Activated naive CD8-positive, alpha-beta T cell treated with anti-CD3 and anti-CD28 coated beads for 36 hours (primary cell): ENCODE measurements at regions not wholly inside any gene's neighbourhood (a gene's known extent, or its start where the extent isn't known, plus 50 kb on each side); places are given as distances from the start of the nearest gene placed in this dataset.

ENCODE experiments used
- DNase-seq: peaks from one replicate; pipeline ENCODE4 v3.0.0; 2021
- H3K27ac Mint-ChIP-seq: one replicate; pipeline ENCODE4 v1.8.0; 2022; ENCODE audit warnings: mild to moderate bottlenecking, moderate library complexity, mixed read lengths
- H3K27me3 Mint-ChIP-seq: one replicate; pipeline ENCODE4 v1.8.0; 2022; ENCODE audit warnings: mild to moderate bottlenecking, mixed read lengths
- H3K36me3 Mint-ChIP-seq: one replicate; pipeline ENCODE4 v1.8.0; 2021; ENCODE audit warnings: mild to moderate bottlenecking, mixed read lengths
- H3K4me1 Mint-ChIP-seq: one replicate; pipeline ENCODE4 v1.8.0; 2021; ENCODE audit warnings: mixed read lengths
- H3K4me3 Mint-ChIP-seq: one replicate; pipeline ENCODE4 v1.8.0; 2022; ENCODE audit warnings: mild to moderate bottlenecking, moderate library complexity, mixed read lengths
- H3K9me3 Mint-ChIP-seq: one replicate; pipeline ENCODE4 v1.8.0; 2022; ENCODE audit warnings: mixed read lengths

DNA sequence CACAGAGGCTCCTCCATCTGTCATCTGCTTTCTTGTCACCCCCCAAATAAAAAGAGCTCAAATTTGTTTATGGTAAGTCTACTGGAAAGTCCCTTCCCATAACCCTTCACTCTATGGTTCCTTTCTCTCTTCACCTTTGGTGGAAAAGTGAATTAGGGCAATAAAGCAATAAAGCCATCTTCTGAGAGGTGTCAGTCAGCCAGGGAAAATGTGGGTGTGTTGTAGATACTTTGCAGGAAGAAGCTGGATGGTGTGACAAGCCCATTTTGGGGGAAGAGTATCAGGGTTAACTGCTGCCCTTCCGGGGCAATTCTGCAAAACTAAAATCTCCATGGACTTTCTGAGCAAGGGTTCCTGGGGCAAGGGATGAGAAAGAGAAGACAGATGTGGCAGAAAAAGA is 197.9 kb downstream of the SH3BP4 start:
- Mint-ChIP-seq H3K27me3 (peaks cover 13% of the 10 kb centered on the region), H3K27ac (no peak overlapping the region), H3K9me3 (no peaks in the 10 kb centered on the region), H3K4me1 (no peaks in the 10 kb centered on the region), H3K4me3 (no peak overlapping the region), H3K36me3 (no peaks in the 10 kb centered on the region)
- no peak for DNase-seq

DNA sequence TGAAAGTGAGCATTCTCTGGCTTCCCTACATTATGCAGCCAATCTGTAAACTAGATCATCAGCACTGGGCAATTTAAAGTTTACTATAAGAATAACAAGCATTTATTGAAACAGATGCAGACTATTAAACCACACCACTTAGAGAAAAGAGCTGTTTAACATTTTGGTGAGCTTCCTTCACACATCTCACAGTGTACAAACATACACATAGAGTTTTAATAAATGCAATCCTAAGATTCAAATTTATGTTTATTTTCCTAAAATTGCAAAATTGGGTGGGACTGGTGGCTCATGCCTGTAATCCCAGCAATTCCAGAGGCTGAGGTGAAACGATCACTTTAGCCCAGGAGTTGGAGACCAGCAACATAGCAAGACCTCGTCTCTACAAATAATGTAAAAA is 199.3 kb downstream of the SH3BP4 start:
- Mint-ChIP-seq H3K4me3 (no peak overlapping the region), H3K36me3 (no peaks in the 10 kb centered on the region), H3K9me3 (no peaks in the 10 kb centered on the region), H3K4me1 (no peaks in the 10 kb centered on the region), H3K27me3 (peaks cover 11% of the 10 kb centered on the region), H3K27ac (no peak overlapping the region)
- DNase-seq = no peak

DNA sequence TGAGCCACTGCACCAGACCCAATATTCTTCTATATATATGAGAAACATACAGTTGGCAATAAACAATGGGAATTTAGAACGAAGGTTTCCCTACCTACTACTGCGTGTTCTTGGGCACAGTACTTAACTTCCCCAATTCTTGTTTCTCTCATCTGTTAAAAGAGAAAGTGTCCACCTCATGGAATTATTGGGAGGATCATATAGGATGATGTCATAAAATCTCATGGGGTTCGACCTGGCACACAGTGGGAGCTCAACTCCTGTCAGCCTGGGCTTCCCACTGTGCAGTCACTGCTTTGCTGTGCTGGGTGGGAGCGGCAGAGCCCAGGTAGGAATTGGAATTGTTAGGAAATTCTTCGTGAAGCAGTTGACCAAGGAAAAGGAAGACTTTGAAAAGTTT is 203.3 kb downstream of the SH3BP4 start:
- no peaks in the 10 kb centered on the region for H3K4me1 Mint-ChIP-seq
- no peak overlapping the region for H3K27ac Mint-ChIP-seq
- H3K9me3 Mint-ChIP-seq = no peaks in the 10 kb centered on the region
- H3K4me3 Mint-ChIP-seq = no peak overlapping the region
- H3K27me3 Mint-ChIP-seq = peaks cover 28% of the 10 kb centered on the region
- no peak for DNase-seq
- H3K36me3 Mint-ChIP-seq = no peaks in the 10 kb centered on the region

DNA sequence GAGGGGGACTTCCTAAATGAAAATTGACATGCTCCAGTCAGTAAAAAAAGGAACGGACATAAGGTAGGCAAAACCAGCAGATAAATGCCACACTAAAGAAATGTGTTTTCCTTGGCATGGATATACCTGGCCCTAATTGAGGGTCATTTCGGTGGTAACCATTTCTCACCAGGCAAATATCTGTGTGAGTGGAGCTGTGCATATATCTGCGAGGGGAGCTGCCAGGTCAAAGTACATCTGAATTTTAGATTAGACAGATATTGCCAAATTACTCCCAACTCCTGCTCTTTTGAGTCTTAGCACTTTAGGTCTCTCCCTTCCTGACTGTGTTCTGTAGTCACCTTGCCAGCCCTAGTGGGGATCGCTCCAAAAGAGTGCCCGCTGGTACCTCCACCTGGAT is 204.2 kb downstream of the SH3BP4 start:
- no peaks in the 10 kb centered on the region for H3K9me3 Mint-ChIP-seq
- no peaks in the 10 kb centered on the region for H3K36me3 Mint-ChIP-seq

DNA sequence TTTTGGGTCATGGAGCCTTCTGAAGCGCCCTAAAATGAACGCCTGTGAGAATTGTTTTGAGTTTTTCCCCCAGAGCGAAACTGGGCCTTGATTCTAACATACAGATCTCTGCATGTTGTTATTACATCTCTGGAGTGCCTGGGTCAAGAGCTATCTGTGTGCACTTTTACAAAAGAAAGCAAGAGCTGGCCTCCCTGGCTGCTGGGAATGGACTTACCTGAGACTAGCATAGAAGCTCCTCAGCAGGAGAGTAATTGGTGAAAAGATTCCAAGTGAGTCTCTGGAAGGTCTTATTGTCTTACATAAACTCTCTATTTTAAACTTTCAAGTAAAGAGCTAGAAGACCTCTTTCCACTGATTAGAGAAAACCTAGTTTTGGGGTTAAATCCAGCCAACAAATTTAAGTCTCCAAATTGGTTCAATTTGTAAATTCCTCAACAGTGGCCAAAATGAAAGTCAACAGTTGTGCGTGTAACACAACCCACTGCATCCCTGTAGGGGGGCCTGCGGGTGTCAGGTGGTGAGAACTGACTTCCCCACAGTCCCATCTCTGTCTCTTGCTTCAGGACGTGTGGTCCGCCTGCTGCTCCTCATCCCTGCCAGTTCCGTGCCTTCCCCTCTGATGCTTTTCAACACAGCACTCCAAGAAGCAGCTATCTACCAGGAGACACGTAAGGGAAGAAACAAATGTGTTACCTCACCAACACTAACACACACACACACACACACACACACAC is 206.1 kb downstream of the SH3BP4 start:
- no peak for DNase-seq
- Mint-ChIP-seq H3K4me3 (no peak overlapping the region), H3K27ac (no peak overlapping the region), H3K9me3 (no peaks in the 10 kb centered on the region), H3K27me3 (peaks cover 27% of the 10 kb centered on the region), H3K36me3 (no peaks in the 10 kb centered on the region), H3K4me1 (no peaks in the 10 kb centered on the region)

More for the DNA sequence above, 204.2 kb downstream of the SH3BP4 start:
- peaks cover 27% of the 10 kb centered on the region for H3K27me3 Mint-ChIP-seq
- DNase-seq = no peak
- H3K4me3 Mint-ChIP-seq = no peak overlapping the region
- H3K27ac Mint-ChIP-seq = no peak overlapping the region
- H3K4me1 Mint-ChIP-seq = no peaks in the 10 kb centered on the region

DNA sequence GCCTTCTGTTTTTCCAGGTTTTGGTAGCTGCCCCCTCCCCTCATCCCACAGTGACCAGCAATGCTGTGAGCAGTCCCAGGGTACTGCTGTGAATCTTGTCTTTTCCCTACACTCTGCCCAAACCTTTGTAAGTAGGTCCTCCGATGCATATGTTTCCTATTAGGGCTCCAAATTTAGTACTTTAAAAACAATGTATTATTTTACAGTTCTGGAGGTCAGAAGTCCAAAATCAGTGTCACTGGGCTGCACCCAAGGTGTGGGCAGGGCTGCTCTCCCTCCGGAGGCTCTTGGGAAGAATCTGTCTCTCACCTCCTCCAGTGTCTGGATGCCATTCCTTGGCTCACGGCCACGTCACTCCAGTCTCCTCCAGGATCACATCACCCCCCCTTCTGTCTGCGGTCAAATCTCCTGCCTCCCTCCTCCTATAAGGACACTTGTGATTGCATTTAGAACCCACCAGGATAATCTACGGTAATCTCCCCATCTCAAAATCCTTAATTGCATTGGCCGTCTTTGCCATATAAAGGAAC is 208.5 kb downstream of the SH3BP4 start:
- peaks cover 23% of the 10 kb centered on the region for H3K27me3 Mint-ChIP-seq
- H3K9me3 Mint-ChIP-seq = no peaks in the 10 kb centered on the region
- no peak overlapping the region for H3K4me3 Mint-ChIP-seq
- no peak overlapping the region for H3K27ac Mint-ChIP-seq
- H3K36me3 Mint-ChIP-seq = no peaks in the 10 kb centered on the region
- H3K4me1 Mint-ChIP-seq = no peaks in the 10 kb centered on the region
- no peak for DNase-seq

DNA sequence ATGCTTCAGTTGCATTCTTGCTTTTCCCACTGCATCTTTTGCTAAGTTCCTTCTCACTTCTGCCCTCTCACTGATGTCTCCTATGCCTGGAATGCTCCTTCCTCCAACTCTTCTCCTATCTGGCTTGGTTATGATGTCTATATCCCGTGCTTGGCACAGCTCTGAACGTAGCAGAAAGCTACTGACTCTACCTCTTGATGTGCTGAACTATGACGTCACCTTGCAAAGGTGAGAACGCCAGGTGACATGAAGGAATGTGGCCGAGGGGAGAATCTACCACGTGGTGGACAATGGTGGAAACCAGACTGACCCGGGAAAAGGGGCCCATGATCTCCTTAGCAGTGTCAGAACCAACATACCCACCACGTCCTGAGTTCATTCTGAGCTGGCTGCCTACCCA is 209.7 kb downstream of the SH3BP4 start:
- Mint-ChIP-seq H3K27me3 (peaks cover 25% of the 10 kb centered on the region), H3K4me3 (no peak overlapping the region), H3K36me3 (no peaks in the 10 kb centered on the region), H3K4me1 (no peaks in the 10 kb centered on the region), H3K27ac (no peak overlapping the region), H3K9me3 (no peaks in the 10 kb centered on the region)
- no peak for DNase-seq

DNA sequence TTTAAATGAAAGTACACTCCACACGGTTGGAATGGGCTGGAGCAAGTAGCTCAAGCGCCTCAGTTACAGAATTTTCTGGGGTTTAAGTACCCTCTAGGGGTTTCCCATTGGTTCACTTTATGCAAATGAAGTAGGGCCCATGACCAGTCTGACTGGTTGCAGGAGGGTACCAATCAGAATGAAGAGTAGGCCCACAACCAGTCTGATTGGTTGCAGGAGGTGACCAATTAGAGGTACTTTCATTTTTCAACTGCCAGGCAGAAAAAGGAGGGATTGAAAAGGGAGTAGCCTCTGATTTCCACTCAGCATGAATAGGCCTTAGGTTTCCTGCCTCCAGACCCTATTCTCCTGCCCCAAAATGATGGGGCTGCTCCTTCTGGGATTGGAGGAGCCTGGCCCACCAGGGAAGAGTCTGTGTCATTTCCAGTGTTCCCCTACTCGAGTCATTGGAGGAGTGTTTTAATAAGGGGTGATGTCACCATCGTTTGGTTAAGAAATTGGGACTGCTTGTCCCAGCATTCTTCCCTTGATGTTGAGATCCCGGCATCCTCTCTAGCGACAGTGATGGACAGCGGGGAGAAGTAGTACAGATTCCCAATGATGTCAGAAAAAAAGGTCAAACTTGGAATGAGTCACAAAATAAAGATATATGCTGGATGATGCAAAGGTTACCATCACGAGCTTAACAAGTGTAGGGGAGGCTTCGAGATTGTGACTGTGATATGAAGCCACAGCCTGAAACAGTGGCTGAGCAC is 210.4 kb downstream of the SH3BP4 start:
- H3K4me3 Mint-ChIP-seq = no peak overlapping the region
- DNase-seq = no peak
- no peaks in the 10 kb centered on the region for H3K9me3 Mint-ChIP-seq
- no peak overlapping the region for H3K27ac Mint-ChIP-seq
- H3K36me3 Mint-ChIP-seq = no peaks in the 10 kb centered on the region
- H3K27me3 Mint-ChIP-seq = peaks cover 19% of the 10 kb centered on the region
- H3K4me1 Mint-ChIP-seq = no peaks in the 10 kb centered on the region

DNA sequence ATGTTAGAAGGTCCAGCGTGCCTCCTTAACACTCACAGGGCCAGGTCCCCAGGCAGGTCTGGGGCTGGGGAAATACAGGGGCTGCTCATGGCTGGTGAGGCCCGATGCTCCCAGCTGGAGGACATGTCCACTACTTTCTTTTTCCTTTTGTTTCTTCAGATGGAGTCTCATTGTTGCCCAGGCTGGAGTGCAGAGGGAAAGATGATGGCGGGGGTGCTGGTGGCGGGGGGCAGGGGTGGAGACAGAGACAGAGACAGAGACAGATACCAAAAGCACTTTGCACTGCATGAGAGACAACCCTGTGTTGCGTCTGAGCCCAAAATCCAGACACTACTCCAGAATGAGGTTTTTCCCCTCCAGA is 211.0 kb downstream of the SH3BP4 start:
- Mint-ChIP-seq H3K27me3 (peaks cover 17% of the 10 kb centered on the region), H3K27ac (no peak overlapping the region), H3K4me1 (no peaks in the 10 kb centered on the region), H3K36me3 (no peaks in the 10 kb centered on the region), H3K4me3 (no peak overlapping the region), H3K9me3 (no peaks in the 10 kb centered on the region)
- no peak for DNase-seq

DNA sequence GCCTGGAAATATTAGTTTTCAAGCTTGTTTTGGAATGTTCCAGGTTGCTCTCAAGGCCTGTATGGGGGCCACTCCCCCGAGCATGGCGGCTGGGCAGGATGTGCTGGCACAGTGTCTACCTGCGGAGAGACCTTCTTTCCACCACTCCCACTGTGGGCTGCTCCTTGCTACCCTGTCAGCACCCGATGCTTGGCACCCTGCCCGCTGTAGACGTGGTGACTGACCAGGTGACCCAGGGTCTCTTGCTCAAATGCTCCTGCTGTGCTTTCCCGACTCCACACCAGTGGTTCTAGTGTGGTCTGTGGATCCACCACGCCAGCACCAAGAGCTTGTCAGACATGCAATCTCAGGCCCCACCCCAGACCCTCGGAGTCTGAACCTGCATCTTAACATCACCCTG is 213.3 kb downstream of the SH3BP4 start:
- Mint-ChIP-seq H3K36me3 (peaks cover 2% of the 10 kb centered on the region), H3K4me3 (no peak overlapping the region), H3K9me3 (no peaks in the 10 kb centered on the region), H3K4me1 (no peaks in the 10 kb centered on the region), H3K27ac (no peak overlapping the region), H3K27me3 (peaks cover 11% of the 10 kb centered on the region)
- no peak for DNase-seq

DNA sequence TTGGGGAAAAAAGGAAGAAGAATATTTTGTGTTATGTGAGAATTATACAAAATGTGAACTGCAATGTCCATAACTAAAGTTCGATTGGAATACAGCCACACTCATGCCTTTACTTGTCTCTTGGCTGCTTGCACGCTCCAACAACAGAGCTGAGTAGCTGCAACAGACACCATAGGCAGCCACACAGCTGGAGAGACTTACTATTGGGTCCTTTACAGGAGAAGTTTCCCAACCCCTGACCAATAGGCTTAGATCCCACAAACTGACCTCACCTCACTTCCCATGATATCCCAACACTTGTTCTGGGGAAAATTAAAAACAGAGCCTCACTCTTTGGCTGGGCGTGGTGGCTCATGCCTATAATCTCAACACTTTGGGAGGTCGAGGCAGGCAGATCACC is 213.8 kb downstream of the SH3BP4 start:
- Mint-ChIP-seq H3K27me3 (peaks cover 7% of the 10 kb centered on the region), H3K36me3 (peaks cover 2% of the 10 kb centered on the region), H3K27ac (no peak overlapping the region), H3K4me1 (no peaks in the 10 kb centered on the region), H3K4me3 (no peak overlapping the region), H3K9me3 (no peaks in the 10 kb centered on the region)
- no peak for DNase-seq

DNA sequence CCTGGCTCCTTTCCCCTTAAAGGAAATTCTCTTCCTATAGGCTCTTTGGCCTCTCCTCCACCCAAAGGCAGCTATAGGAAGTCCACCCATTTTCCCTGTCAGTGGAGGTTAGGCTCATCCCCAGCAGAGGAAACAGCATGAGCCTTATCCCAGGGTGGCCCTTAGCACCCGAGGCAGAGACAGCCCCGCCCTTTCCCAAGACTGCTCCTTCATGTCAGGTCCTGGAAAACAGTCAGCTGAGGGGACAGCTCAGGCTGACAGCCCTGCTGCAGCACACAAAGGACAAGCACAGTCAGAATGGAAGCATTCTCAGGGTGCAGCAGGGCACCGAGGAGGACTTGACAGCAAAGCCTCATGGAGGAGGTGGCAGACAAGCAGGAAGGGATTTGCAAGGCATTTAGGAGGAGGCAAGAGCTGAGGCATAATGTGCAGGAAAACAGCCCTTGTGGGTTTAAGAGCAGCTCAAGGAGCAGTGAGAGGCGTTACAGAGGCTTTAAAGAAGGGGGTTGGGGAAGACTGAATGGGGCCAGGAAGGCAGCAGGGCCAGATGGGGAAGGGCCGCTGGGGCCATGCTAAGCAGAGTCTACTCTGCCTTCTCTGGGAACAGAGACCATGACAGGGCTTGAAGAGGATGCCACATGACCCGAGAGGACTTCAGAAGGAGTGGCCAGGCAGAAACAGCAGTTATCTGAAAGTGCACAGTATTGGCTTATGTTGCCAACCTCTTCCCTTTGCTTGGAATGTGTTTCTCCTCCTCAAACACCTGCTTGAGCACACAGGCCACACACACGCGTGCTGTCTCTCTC is 216.6 kb downstream of the SH3BP4 start:
- no peak for DNase-seq
- Mint-ChIP-seq H3K27me3 (peaks cover 7% of the 10 kb centered on the region), H3K27ac (no peak overlapping the region), H3K9me3 (no peaks in the 10 kb centered on the region), H3K36me3 (peaks cover 2% of the 10 kb centered on the region), H3K4me3 (no peak overlapping the region), H3K4me1 (no peaks in the 10 kb centered on the region)

DNA sequence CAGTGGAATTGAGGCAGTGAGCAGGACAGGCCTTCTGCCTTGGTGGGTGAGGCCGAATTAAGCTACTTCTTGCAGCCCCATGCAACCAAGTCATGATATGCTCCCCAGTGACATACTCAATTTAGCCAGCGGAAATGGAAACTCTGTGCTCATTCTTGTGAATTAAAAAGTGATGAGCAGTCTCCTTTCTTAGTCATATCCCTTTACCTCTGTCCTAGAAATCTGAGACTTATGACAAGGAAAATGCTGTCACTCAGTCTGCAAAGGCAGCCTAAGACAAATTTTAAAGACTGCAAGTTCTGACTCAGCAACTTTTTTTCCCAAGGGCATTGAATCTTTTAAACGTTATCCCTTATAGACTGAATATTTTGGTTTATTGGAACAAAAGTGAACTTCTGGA is 218.2 kb downstream of the SH3BP4 start:
- DNase-seq = no peak
- H3K9me3 Mint-ChIP-seq = no peaks in the 10 kb centered on the region
- H3K4me3 Mint-ChIP-seq = no peak overlapping the region
- no peaks in the 10 kb centered on the region for H3K4me1 Mint-ChIP-seq
- H3K36me3 Mint-ChIP-seq = peaks cover 2% of the 10 kb centered on the region
- no peak overlapping the region for H3K27ac Mint-ChIP-seq
- H3K27me3 Mint-ChIP-seq = peaks cover 4% of the 10 kb centered on the region

DNA sequence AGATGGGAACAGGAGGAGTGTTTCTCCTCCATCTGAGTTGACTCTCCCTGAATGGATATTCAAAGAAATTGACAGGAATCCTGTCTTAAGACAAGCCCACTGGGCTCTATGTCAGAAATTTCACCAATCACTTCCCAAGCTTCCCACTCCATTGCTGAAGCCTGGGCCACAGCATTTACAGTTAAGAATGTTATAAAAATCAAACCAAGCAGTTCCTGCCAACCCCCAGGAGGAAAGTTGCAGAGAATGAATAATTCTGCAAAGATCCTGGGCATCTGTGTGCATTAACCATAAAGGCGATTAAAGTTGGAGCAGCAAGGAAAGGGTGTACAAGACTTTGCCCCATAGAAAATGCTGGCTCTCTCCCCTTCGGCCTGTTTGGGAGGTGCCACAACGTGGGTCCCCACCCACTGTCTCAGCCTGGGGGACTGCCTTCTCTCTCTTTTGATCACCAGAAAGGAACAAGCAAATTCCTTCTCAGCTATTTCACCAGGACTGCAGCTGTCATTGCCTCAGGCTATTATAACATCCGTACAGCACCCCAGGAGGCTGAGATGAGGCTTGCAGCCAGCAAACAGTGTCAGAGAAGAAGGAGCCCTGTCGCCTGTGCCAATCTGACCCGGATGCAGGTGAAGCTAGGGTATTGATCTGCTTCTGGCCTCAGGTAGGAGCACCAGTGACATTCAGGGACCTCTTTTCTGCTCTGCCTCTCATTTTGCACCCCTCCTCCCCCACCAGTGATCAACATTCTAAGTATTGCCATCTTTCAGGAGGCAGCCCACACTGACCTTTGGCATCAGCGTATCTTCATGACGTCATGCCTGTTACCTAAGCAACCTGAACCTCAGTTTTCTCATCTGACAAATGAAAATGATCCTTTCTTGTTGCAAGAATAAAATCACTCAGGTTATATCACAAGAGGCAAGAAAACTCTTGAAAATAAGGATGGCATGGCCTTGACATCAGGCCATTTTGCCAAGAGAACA is 219.0 kb downstream of the SH3BP4 start:
- peaks cover 4% of the 10 kb centered on the region for H3K27me3 Mint-ChIP-seq
- no peaks in the 10 kb centered on the region for H3K9me3 Mint-ChIP-seq
- H3K4me3 Mint-ChIP-seq = no peak overlapping the region
- H3K27ac Mint-ChIP-seq = no peak overlapping the region
- DNase-seq = no peak
- peaks cover 2% of the 10 kb centered on the region for H3K36me3 Mint-ChIP-seq
- H3K4me1 Mint-ChIP-seq = no peaks in the 10 kb centered on the region
